Esophagus muscularis mucosa (tissue), 4 donors: ENCODE measurements at regions not wholly inside any gene's neighbourhood (a gene's known extent, or its start where the extent isn't known, plus 50 kb on each side); places are given as distances from the start of the nearest gene placed in this dataset.

Experiments
- DNase-seq: peaks from one replicate; pipeline ENCODE4 v3.0.0-alpha.2; 2017; ENCODE audit errors: extremely low spot score
- H3K27ac ChIP-seq, 4 donors: fragments of 200-600 bp; sonication (generic); replicated peaks in 1 of 4; 1 replicate in 3 of 4; 2 replicates in 1 of 4; pipeline ENCODE4 v1.5.1; 2016 to 2019; ENCODE audit warnings: mild to moderate bottlenecking in 1 of 4
- H3K27me3 ChIP-seq, 4 donors: fragments of 200-600 bp; sonication (generic); one replicate each; pipeline versions ENCODE4 v1.5.1 to v1.6.0; 2016 to 2019
- H3K36me3 ChIP-seq, 4 donors: fragments of 200-600 bp; sonication (generic); one replicate each; pipeline ENCODE4 v1.5.1; 2016 to 2019
- H3K4me1 ChIP-seq, 4 donors: fragments of 200-600 bp; sonication (generic); one replicate each; pipeline ENCODE4 v1.5.1; 2016 to 2019
- H3K4me3 ChIP-seq, 4 donors: fragments of 200-600 bp; sonication (generic); 1 replicate in 2 of 4; 2 replicates in 2 of 4; pipeline ENCODE4 v1.5.1; 2016 to 2019; ENCODE audit warnings: mild to moderate bottlenecking in 4 of 4, moderate library complexity in 1 of 4
- H3K9me3 ChIP-seq, 4 donors: fragments of 200-600 bp; sonication (generic); 1 replicate in 3 of 4; 2 replicates in 1 of 4; pipeline ENCODE4 v1.5.1; 2016 to 2019
- EP300 ChIP-seq: sonication (generic); formaldehyde crosslinking; IDR thresholded peaks from one replicate; pipeline ENCODE4 v1.6.1; 2017; ENCODE audit warnings: antibody characterized with exemption
- POLR2A ChIP-seq: fragments of 450-650 bp; IDR thresholded peaks from one replicate; pipeline ENCODE4 v1.6.1; 2017; ENCODE audit warnings: antibody characterized with exemption, moderate library complexity, mild to moderate bottlenecking, low read depth
- POLR2AphosphoS5 ChIP-seq, 2 donors: sonication (generic); formaldehyde crosslinking; IDR thresholded peaks; one replicate each; pipeline ENCODE4 v1.6.1; 2017; ENCODE audit warnings: antibody characterized with exemption in 2 of 2
- WGBS: methylation state at CpG from one replicate; pipeline ENCODE4 v1.1.5; 2018; 5-methylcytosine and 5-hydroxymethylcytosine counted together
- intact Hi-C: fragments of 100-400 bp; cut with DNase I; formaldehyde crosslinking; loops from one replicate; pipeline ENCODE4 v1.15.1; 2023
- TF ChIP-seq, protein P1 (sequence below), 3 experiments: fragments of 200-600 bp in 2 of 3; fragments of 450-650 bp in 1 of 3; sonication (generic) in 2 of 3; IDR thresholded peaks; one replicate each; pipeline ENCODE4 v1.5.1; 2017 to 2019; ENCODE audit warnings: antibody characterized with exemption in 3 of 3, mild to moderate bottlenecking in 2 of 3, moderate library complexity in 1 of 3

DNA sequence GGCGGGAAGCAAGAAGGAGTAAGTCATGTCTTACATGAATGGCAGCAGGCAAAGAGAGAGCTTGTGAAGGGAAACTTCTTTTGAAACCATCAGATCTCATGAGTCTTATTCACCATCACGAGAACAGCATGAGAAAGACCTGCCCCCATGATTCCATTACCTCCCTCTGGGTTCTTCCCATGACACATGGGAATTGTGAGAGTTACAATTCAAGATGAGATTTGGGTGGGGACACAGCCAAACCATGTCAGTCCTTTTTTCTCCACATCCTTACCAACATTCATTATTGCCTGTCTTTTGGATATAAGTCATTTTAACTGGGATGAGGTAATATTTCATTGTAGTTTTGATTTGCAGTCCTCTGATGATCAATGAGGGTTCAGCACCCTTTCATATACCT lies 81.0 kb downstream of the DIRAS3 start:
- Histone ChIP-seq H3K4me1 (no peaks in the 10 kb centered on the region), H3K9me3 (peaks cover 0 to 1% (median 0%) of the 10 kb centered on the region in 4 donors), H3K4me3 (no peak overlapping the region), H3K36me3 (no peaks in the 10 kb centered on the region), H3K27ac (no peak overlapping the region), H3K27me3 (no peaks in the 10 kb centered on the region)
- no peak for TF ChIP-seq EP300
- TF ChIP-seq, protein P1, sequence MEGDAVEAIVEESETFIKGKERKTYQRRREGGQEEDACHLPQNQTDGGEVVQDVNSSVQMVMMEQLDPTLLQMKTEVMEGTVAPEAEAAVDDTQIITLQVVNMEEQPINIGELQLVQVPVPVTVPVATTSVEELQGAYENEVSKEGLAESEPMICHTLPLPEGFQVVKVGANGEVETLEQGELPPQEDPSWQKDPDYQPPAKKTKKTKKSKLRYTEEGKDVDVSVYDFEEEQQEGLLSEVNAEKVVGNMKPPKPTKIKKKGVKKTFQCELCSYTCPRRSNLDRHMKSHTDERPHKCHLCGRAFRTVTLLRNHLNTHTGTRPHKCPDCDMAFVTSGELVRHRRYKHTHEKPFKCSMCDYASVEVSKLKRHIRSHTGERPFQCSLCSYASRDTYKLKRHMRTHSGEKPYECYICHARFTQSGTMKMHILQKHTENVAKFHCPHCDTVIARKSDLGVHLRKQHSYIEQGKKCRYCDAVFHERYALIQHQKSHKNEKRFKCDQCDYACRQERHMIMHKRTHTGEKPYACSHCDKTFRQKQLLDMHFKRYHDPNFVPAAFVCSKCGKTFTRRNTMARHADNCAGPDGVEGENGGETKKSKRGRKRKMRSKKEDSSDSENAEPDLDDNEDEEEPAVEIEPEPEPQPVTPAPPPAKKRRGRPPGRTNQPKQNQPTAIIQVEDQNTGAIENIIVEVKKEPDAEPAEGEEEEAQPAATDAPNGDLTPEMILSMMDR (IDR thresholded peaks at IDR 0.05) = no peak
- no peak for TF ChIP-seq POLR2A
- no peak for TF ChIP-seq POLR2AphosphoS5 (IDR thresholded peaks at IDR 0.05)
- intact Hi-C loops = no loop called here
- DNase-seq = no peak
- WGBS = 92% methylated on average over 2 of the region's 2 CpGs

DNA sequence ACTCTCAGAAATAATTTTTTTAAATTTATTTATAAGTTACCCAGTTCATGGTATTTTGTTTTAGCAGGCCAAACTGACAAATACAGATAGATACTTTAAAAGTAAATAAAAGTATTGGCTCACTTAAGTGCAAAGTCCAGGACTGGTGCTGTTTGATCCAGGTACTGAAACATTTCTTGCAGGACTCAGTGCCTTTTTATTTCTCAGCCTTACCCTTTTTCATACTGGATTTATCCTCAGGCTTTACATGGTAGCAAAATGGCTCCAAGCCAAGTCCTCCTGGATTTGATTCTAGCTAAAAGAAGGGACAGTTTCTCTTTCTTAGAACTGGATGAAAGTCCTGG lies 83.8 kb downstream of the DIRAS3 start:
- Histone ChIP-seq H3K27ac (no peak overlapping the region), H3K4me1 (no peaks in the 10 kb centered on the region), H3K4me3 (no peak overlapping the region), H3K27me3 (no peaks in the 10 kb centered on the region), H3K9me3 (peaks cover 0 to 20% (median 12%) of the 10 kb centered on the region in 4 donors), H3K36me3 (no peaks in the 10 kb centered on the region)
- no peak for DNase-seq
- TF ChIP-seq POLR2A = no peak
- TF ChIP-seq EP300 = no peak
- TF ChIP-seq, protein P1 (IDR thresholded peaks at IDR 0.05) = no peak
- TF ChIP-seq POLR2AphosphoS5 (IDR thresholded peaks at IDR 0.05) = no peak
- intact Hi-C loops = no loop called here

DNA sequence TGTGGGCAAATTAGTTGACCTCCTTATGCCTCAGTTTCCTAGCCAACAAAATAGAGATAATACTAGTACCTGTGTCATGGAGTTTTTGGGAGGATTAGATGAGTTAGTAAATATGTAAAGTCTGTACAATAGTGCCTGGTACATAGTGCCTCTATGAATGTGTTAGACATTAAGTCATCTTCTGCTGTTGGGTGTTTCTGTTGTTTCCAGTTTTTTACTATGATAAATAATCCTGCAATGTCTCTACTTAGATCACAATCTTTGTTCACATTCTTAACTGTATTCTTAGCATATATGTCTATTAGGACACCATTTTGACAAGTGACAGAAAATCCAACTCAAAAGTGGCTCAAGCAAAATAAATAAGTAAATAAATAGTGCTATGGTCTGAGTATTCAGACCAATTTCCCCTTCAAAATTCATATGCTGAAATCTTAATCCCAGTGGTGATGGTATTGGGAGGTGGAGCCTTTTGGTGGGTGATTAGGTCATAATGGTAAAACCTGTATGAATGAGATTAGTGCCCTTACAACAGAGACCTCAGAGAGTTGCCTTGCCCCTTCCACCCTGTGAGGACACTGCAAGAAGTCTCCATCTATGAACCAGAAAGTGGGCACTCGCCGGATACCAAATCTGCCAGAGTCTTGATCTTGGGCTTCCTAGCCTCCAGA lies 84.3 kb downstream of the DIRAS3 start:
- Histone ChIP-seq H3K36me3 (no peaks in the 10 kb centered on the region), H3K9me3 (peaks cover 0 to 20% (median 12%) of the 10 kb centered on the region in 4 donors), H3K4me3 (no peak overlapping the region), H3K27me3 (no peaks in the 10 kb centered on the region), H3K27ac (no peak overlapping the region), H3K4me1 (no peaks in the 10 kb centered on the region)
- 94% methylated on average over 2 of the region's 2 CpGs for WGBS
- DNase-seq = no peak
- TF ChIP-seq EP300 (no peak), POLR2AphosphoS5 (IDR thresholded peaks at IDR 0.05) (no peak), POLR2A (no peak)
- TF ChIP-seq, protein P1 (IDR thresholded peaks at IDR 0.05) = no peak
- intact Hi-C loops = no loop called here

DNA sequence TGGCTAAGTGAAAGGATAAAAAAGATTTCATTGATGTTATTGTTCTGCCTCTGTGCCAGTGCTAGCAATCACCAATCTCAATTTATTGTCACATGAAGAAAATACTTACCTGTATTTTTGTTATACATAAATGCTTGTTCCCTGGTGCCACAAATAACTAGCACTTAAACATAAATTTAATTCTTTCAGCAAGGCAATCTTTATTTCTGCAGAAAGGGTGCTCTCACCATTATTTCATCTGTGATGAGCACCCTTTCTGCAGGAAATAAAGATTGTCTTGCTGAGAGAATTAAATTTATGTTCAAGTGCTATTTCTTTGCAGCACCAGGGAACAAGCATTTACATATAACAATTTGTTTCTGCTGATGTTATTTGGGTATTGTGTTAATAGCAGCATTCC lies 87.2 kb downstream of the DIRAS3 start:
- intact Hi-C loops = no loop called here
- Histone ChIP-seq H3K4me1 (no peaks in the 10 kb centered on the region), H3K4me3 (no peak overlapping the region), H3K27ac (no peak overlapping the region), H3K27me3 (no peaks in the 10 kb centered on the region), H3K36me3 (no peaks in the 10 kb centered on the region), H3K9me3 (peaks cover 0 to 20% (median 12%) of the 10 kb centered on the region in 4 donors)
- TF ChIP-seq, protein P1 (IDR thresholded peaks at IDR 0.05) = no peak
- TF ChIP-seq POLR2A (no peak), EP300 (no peak), POLR2AphosphoS5 (IDR thresholded peaks at IDR 0.05) (no peak)
- peak; percentile 1 for DNase-seq

DNA sequence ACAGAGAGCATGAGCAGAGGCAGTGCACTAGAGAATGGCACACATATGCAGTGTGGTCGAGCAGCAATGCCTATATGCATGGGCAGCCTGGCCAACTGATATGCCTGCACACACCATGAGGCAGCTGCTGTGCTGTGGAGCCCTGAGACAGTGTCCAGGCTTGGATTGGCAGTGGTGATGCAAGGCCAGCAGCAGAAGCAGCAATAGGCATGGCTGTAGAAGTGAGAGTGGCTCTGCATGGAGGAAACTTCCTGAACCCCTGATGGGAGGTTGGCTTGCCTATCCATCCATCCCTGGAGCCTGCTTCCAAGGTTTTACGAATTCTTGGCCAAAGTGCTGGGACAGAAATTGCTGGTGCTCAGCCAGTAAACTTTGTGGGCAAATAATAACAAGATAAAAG lies 89.7 kb downstream of the DIRAS3 start:
- no peak overlapping the region for H3K4me3 ChIP-seq
- H3K27ac ChIP-seq = no peak overlapping the region
- H3K27me3 ChIP-seq = no peaks in the 10 kb centered on the region
- intact Hi-C loops = no loop called here
- peaks cover 0 to 20% (median 12%) of the 10 kb centered on the region in 4 donors for H3K9me3 ChIP-seq
- 72% methylated on average over 2 of the region's 2 CpGs for WGBS
- no peak for TF ChIP-seq POLR2A
- no peak for TF ChIP-seq POLR2AphosphoS5 (IDR thresholded peaks at IDR 0.05)
- no peak for TF ChIP-seq EP300
- TF ChIP-seq, protein P1 (IDR thresholded peaks at IDR 0.05) = no peak
- H3K4me1 ChIP-seq = peaks cover 0 to 9% (median 4%) of the 10 kb centered on the region in 4 donors
- H3K36me3 ChIP-seq = no peaks in the 10 kb centered on the region
- no peak for DNase-seq
